Mesenchymal stem cell (in vitro differentiated cells and primary cell): ENCODE measurements at regions not wholly inside any gene's neighbourhood (a gene's known extent, or its start where the extent isn't known, plus 50 kb on each side); places are given as distances from the start of the nearest gene placed in this dataset.
A peak's percentile ranks its signal among the peaks of the same experiment; 100 is the strongest.
"Not testable (repeated sequence)": the region's sequence is repeated elsewhere in the genome, so short reads cannot be mapped to it uniquely, and the experiment has no call there.

ENCODE experiments used
- DNase-seq: peaks from one replicate; pipeline ENCODE4 v3.0.0-alpha.2; 2013
- H2AFZ ChIP-seq: one replicate; pipeline ENCODE4 v1.6.1; 2013; ENCODE audit warnings: low read depth, mild to moderate bottlenecking, control low read depth, inconsistent platforms, low read length, moderate library complexity
- H2AK5ac ChIP-seq: 2 replicates; pipeline ENCODE4 v1.6.1; 2013; ENCODE audit warnings: low read length, moderate library complexity, mild to moderate bottlenecking, inconsistent platforms; ENCODE audit not compliant: severe bottlenecking
- H2BK120ac ChIP-seq: one replicate; pipeline ENCODE4 v1.6.1; 2013; ENCODE audit warnings: low read depth, mild to moderate bottlenecking, inconsistent platforms, low read length, moderate library complexity
- H2BK12ac ChIP-seq, 2 experiments: one replicate each; pipeline ENCODE4 v1.6.1; 2013; ENCODE audit warnings: inconsistent platforms in 2 of 2, low read length in 2 of 2, mild to moderate bottlenecking in 2 of 2, moderate library complexity in 2 of 2, control low read depth in 1 of 2
- H2BK15ac ChIP-seq: one replicate; pipeline ENCODE4 v1.6.1; 2013; ENCODE audit warnings: mild to moderate bottlenecking, low read depth, inconsistent platforms; ENCODE audit not compliant: poor library complexity, severe bottlenecking
- H2BK5ac ChIP-seq: 2 replicates; pipeline ENCODE4 v1.6.1; 2013; ENCODE audit warnings: low read depth, mild to moderate bottlenecking, low read length, control low read depth, inconsistent platforms; ENCODE audit not compliant: poor library complexity, severe bottlenecking
- H3K14ac ChIP-seq, 2 experiments: one replicate each; pipeline ENCODE4 v1.6.1; 2013; ENCODE audit warnings: inconsistent platforms in 2 of 2, low read length in 2 of 2, control low read depth in 1 of 2, mild to moderate bottlenecking in 1 of 2, moderate library complexity in 1 of 2
- H3K18ac ChIP-seq, 2 experiments: one replicate each; pipeline ENCODE4 v1.6.1; 2013; ENCODE audit warnings: inconsistent platforms in 2 of 2, low read length in 2 of 2, control low read depth in 1 of 2, low read depth in 1 of 2, mild to moderate bottlenecking in 1 of 2
- H3K23ac ChIP-seq, 2 experiments: one replicate each; pipeline ENCODE4 v1.6.1; 2013; ENCODE audit warnings: inconsistent platforms in 2 of 2, low read length in 2 of 2, mild to moderate bottlenecking in 2 of 2, moderate library complexity in 2 of 2, control low read depth in 1 of 2
- H3K27ac ChIP-seq: 2 replicates; pipeline ENCODE4 v1.5.1; 2013; ENCODE audit warnings: mild to moderate bottlenecking, moderate library complexity, low read length, control low read depth, inconsistent platforms; ENCODE audit not compliant: poor library complexity, severe bottlenecking
- H3K27me3 ChIP-seq, 2 experiments: 2 replicates each; pipeline versions ENCODE4 v1.6.1 to v1.7.0; 2013; ENCODE audit warnings: low read length in 2 of 2, mild to moderate bottlenecking in 2 of 2, moderate library complexity in 2 of 2, control low read depth in 1 of 2, inconsistent platforms in 1 of 2; ENCODE audit not compliant: control insufficient read depth in 1 of 2, insufficient read depth in 1 of 2
- H3K36me3 ChIP-seq, 2 experiments: 2 replicates each; pipeline versions ENCODE4 v1.6.1 to v1.7.0; 2013; ENCODE audit warnings: low read length in 2 of 2, control low read depth in 1 of 2, inconsistent platforms in 1 of 2, low read depth in 1 of 2, mild to moderate bottlenecking in 1 of 2; ENCODE audit not compliant: insufficient read depth in 2 of 2, control insufficient read depth in 1 of 2
- H3K4ac ChIP-seq, 2 experiments: one replicate each; pipeline ENCODE4 v1.6.1; 2013; ENCODE audit warnings: inconsistent platforms in 2 of 2, low read length in 2 of 2, mild to moderate bottlenecking in 2 of 2, moderate library complexity in 2 of 2, control low read depth in 1 of 2, low read depth in 1 of 2
- H3K4me1 ChIP-seq: 2 replicates; pipeline ENCODE4 v1.6.1; 2013; ENCODE audit warnings: low read depth, low read length, control low read depth; ENCODE audit not compliant: control insufficient read depth, insufficient read depth
- H3K4me2 ChIP-seq: 2 replicates; pipeline ENCODE4 v1.6.1; 2013; ENCODE audit warnings: low read length, mild to moderate bottlenecking, inconsistent platforms; ENCODE audit not compliant: poor library complexity, severe bottlenecking
- H3K4me3 ChIP-seq, 2 experiments: 2 replicates each; pipeline versions ENCODE4 v1.5.1 to v1.7.0; 2013; ENCODE audit warnings: low read length in 2 of 2, mild to moderate bottlenecking in 2 of 2, control low read depth in 1 of 2, low read depth in 1 of 2; ENCODE audit not compliant: insufficient read depth in 1 of 2
- H3K79me1 ChIP-seq: replicated peaks from 2 replicates; pipeline ENCODE4 v1.6.1; 2013; ENCODE audit warnings: mild to moderate bottlenecking, control low read depth, low read length, inconsistent platforms; ENCODE audit not compliant: poor library complexity, severe bottlenecking
- H3K9ac ChIP-seq: 2 replicates; pipeline ENCODE4 v1.7.0; 2013; ENCODE audit warnings: mild to moderate bottlenecking, low read length, moderate library complexity
- H3K9me3 ChIP-seq: 2 replicates; pipeline ENCODE4 v1.7.0; 2013; ENCODE audit warnings: mild to moderate bottlenecking, low read length; ENCODE audit not compliant: control insufficient read depth
- H4K8ac ChIP-seq: one replicate; pipeline ENCODE4 v1.6.1; 2013; ENCODE audit warnings: inconsistent platforms, mild to moderate bottlenecking, low read length, moderate library complexity
- H4K91ac ChIP-seq: one replicate; pipeline ENCODE4 v1.6.1; 2013; ENCODE audit warnings: mild to moderate bottlenecking, low read length, inconsistent platforms
- WGBS: methylation state at CpG from one replicate; pipeline ENCODE4 v1.1.7; 2013; ENCODE audit warnings: mixed read lengths; 5-methylcytosine and 5-hydroxymethylcytosine counted together

- no peak overlapping the region for H2AFZ ChIP-seq
- no peak overlapping the region for H2BK12ac ChIP-seq
- no peak overlapping the region for H3K4me2 ChIP-seq
- H3K4me3 ChIP-seq, result no peak overlapping the region
- no peak overlapping the region for H2BK15ac ChIP-seq
- no peak overlapping the region for H2AK5ac ChIP-seq
- no peaks in the 10 kb centered on the region for H3K79me1 ChIP-seq
- H3K18ac ChIP-seq, result no peak overlapping the region
- H3K9ac ChIP-seq, result no peak overlapping the region
- peaks cover 0 to 9% of the 10 kb centered on the region in 2 experiments for H3K27me3 ChIP-seq
- H3K9me3 ChIP-seq, result no peaks in the 10 kb centered on the region
- H4K91ac ChIP-seq, result no peak overlapping the region
- no peak overlapping the region for H2BK5ac ChIP-seq
- no peak overlapping the region for H3K14ac ChIP-seq
- DNase-seq, result no peak
- H3K23ac ChIP-seq, result no peak overlapping the region
- H3K27ac ChIP-seq, result no peak overlapping the region
- no peak overlapping the region for H2BK120ac ChIP-seq
- no peak overlapping the region for H4K8ac ChIP-seq
- H3K4ac ChIP-seq, result no peak overlapping the region
- H3K4me1 ChIP-seq, result peaks cover 3% of the 10 kb centered on the region
- WGBS, result 77% methylated on average over 4 of the region's 6 CpGs
- H3K36me3 ChIP-seq, result no peaks in the 10 kb centered on the region
Observed at GRCh38 chr19:14328406-14328805, 52.8 kb upstream of the ADGRE5 start.

- H3K4me2 ChIP-seq, H3K79me1 ChIP-seq, H3K27ac ChIP-seq, H3K9ac ChIP-seq, H2BK5ac ChIP-seq, H2AFZ ChIP-seq, H4K91ac ChIP-seq, H3K4ac ChIP-seq, DNase-seq, H2BK12ac ChIP-seq, H2BK120ac ChIP-seq, H2BK15ac ChIP-seq, H3K9me3 ChIP-seq, H3K23ac ChIP-seq, H3K18ac ChIP-seq, H4K8ac ChIP-seq, H3K36me3 ChIP-seq, H3K14ac ChIP-seq, H2AK5ac ChIP-seq, H3K4me3 ChIP-seq, H3K4me1 ChIP-seq: not testable (repeated sequence)
- peaks cover 0 to 15% of the 10 kb centered on the region in 2 experiments for H3K27me3 ChIP-seq
- 91% methylated on average over 8 of the region's 8 CpGs for WGBS
Observed at GRCh38 chr19:14327061-14327460, 54.2 kb upstream of the ADGRE5 start.

GRCh38 chr19:14325863-14326262, 55.4 kb upstream of the ADGRE5 start:
- peak; percentile 32 for DNase-seq
- H3K4me3 ChIP-seq, result no peak overlapping the region
- peaks cover 0 to 18% of the 10 kb centered on the region in 2 experiments for H3K27me3 ChIP-seq
- H3K23ac ChIP-seq, result no peak overlapping the region
- peak overlapping the region; percentile 1 for H3K4me2 ChIP-seq
- H2BK12ac ChIP-seq, result no peak overlapping the region
- H3K9ac ChIP-seq, result no peak overlapping the region
- H2BK5ac ChIP-seq, result no peak overlapping the region
- no peak overlapping the region for H3K27ac ChIP-seq
- no peaks in the 10 kb centered on the region for H3K36me3 ChIP-seq
- H2AFZ ChIP-seq, result no peak overlapping the region
- WGBS, result 63% methylated on average over 1 of the region's 1 CpG
- no peak overlapping the region for H2AK5ac ChIP-seq
- H2BK15ac ChIP-seq, result no peak overlapping the region
- H3K4me1 ChIP-seq, result peaks cover 3% of the 10 kb centered on the region
- no peak overlapping the region for H4K91ac ChIP-seq
- no peak overlapping the region for H3K18ac ChIP-seq
- H4K8ac ChIP-seq, result no peak overlapping the region
- no peak overlapping the region for H3K14ac ChIP-seq
- H3K9me3 ChIP-seq, result no peaks in the 10 kb centered on the region
- H3K79me1 ChIP-seq, result no peaks in the 10 kb centered on the region
- no peak overlapping the region for H2BK120ac ChIP-seq
- H3K4ac ChIP-seq, result no peak overlapping the region

GRCh38 chr19:14325134-14325533, 56.1 kb upstream of the ADGRE5 start:
- Histone ChIP-seq H3K9ac (no peak overlapping the region), H2AFZ (no peak overlapping the region), H3K4me1 (peaks cover 3% of the 10 kb centered on the region), H3K14ac (no peak overlapping the region), H2AK5ac (no peak overlapping the region), H3K4me2 (no peak overlapping the region), H3K27me3 (peaks cover 0 to 24% of the 10 kb centered on the region in 2 experiments), H2BK120ac (no peak overlapping the region), H2BK12ac (no peak overlapping the region), H3K4ac (no peak overlapping the region), H2BK15ac (no peak overlapping the region), H3K4me3 (no peak overlapping the region), H3K36me3 (no peaks in the 10 kb centered on the region), H3K23ac (no peak overlapping the region), H4K8ac (no peak overlapping the region), H2BK5ac (no peak overlapping the region), H3K27ac (no peak overlapping the region), H4K91ac (no peak overlapping the region), H3K18ac (no peak overlapping the region), H3K9me3 (peaks cover 5% of the 10 kb centered on the region), H3K79me1 (no peaks in the 10 kb centered on the region)
- 82% methylated on average over 3 of the region's 3 CpGs for WGBS
- no peak for DNase-seq
